A673 (cell line): ENCODE measurements at regions not wholly inside any gene's neighbourhood (a gene's known extent, or its start where the extent isn't known, plus 50 kb on each side); places are given as distances from the start of the nearest gene placed in this dataset.

ENCODE experiments used
- BruUV-seq: library from RNA; stranded (reverse); fragments of 400-500 nt; replicated peaks from 2 replicates; lab custom pipeline; 2021; lab: Mats Ljungman, UMichigan
- CTCF ChIA-PET: fragments of 300-600 bp; sonication (Branson Sonifier 250); formaldehyde crosslinking; loops from one replicate; lab custom pipeline; 2022; ENCODE audit warnings: antibody characterized with exemption; lab: Charles Lee
- POLR2A ChIA-PET: fragments of 300-600 bp; sonication (Branson Sonifier 250); formaldehyde crosslinking; loops from one replicate; lab custom pipeline; 2022; ENCODE audit warnings: antibody characterized with exemption; ENCODE audit not compliant: low non-redundant PET; lab: Charles Lee
- DNase-seq: peaks from one replicate; pipeline ENCODE4 v3.0.0-alpha.2; 2015; ENCODE audit warnings: low spot score
- H3K27ac ChIP-seq: fragments of 200-600 bp; sonication (generic); 2 replicates; pipeline ENCODE4 v1.5.1; 2016; ENCODE audit warnings: mixed run types, low read depth, mild to moderate bottlenecking, mixed read lengths, antibody characterized with exemption, low read length; ENCODE audit not compliant: poor library complexity, severe bottlenecking
- H3K27me3 ChIP-seq: fragments of 200-600 bp; sonication (generic); replicated peaks from 2 replicates; pipeline ENCODE4 v1.6.1; 2017; ENCODE audit warnings: mixed run types, low read depth, mild to moderate bottlenecking, mixed read lengths, antibody characterized with exemption, low read length; ENCODE audit not compliant: insufficient read depth, poor library complexity
- H3K36me3 ChIP-seq: fragments of 200-600 bp; sonication (generic); 2 replicates; pipeline ENCODE4 v1.6.1; 2016; ENCODE audit warnings: mixed run types, mild to moderate bottlenecking, mixed read lengths, antibody characterized with exemption, low read length; ENCODE audit not compliant: insufficient read depth, poor library complexity, severe bottlenecking
- H3K4me1 ChIP-seq: fragments of 200-600 bp; sonication (generic); 2 replicates; pipeline ENCODE4 v1.6.1; 2017; ENCODE audit warnings: mixed run types, mild to moderate bottlenecking, mixed read lengths, antibody characterized with exemption, low read length; ENCODE audit not compliant: insufficient read depth, poor library complexity, severe bottlenecking
- H3K4me3 ChIP-seq: fragments of 200-600 bp; sonication (generic); 2 replicates; pipeline ENCODE4 v1.5.1; 2016; ENCODE audit warnings: low read depth, mixed run types, mild to moderate bottlenecking, mixed read lengths, low read length; ENCODE audit not compliant: poor library complexity, severe bottlenecking
- H3K9me3 ChIP-seq: fragments of 200-600 bp; sonication (generic); 2 replicates; pipeline ENCODE4 v1.6.1; 2016; ENCODE audit warnings: mixed run types, low read depth, mild to moderate bottlenecking, mixed read lengths, antibody characterized with exemption, low read length; ENCODE audit not compliant: poor library complexity, severe bottlenecking
- CTCF ChIP-seq: fragments of 300-800, 200-600 bp; sonication (generic); conservative IDR thresholded peaks from 2 replicates; pipeline ENCODE4 v1.5.1; 2017; ENCODE audit warnings: low read depth, mild to moderate bottlenecking, antibody characterized with exemption, low read length, moderate library complexity, mixed read lengths
- EZH2 ChIP-seq: fragments of 200-600 bp; sonication (generic); IDR thresholded peaks from 2 replicates; pipeline ENCODE4 v1.6.1; 2017; ENCODE audit warnings: borderline replicate concordance, low read depth, mild to moderate bottlenecking, mixed read lengths, antibody characterized with exemption, low read length; ENCODE audit not compliant: poor library complexity, severe bottlenecking
- intact Hi-C: fragments of 100-400 bp; cut with micrococcal nuclease; formaldehyde crosslinking; loops from one replicate; pipeline ENCODE4 v1.10.0; 2022; ENCODE audit not compliant: unreplicated experiment

DNA sequence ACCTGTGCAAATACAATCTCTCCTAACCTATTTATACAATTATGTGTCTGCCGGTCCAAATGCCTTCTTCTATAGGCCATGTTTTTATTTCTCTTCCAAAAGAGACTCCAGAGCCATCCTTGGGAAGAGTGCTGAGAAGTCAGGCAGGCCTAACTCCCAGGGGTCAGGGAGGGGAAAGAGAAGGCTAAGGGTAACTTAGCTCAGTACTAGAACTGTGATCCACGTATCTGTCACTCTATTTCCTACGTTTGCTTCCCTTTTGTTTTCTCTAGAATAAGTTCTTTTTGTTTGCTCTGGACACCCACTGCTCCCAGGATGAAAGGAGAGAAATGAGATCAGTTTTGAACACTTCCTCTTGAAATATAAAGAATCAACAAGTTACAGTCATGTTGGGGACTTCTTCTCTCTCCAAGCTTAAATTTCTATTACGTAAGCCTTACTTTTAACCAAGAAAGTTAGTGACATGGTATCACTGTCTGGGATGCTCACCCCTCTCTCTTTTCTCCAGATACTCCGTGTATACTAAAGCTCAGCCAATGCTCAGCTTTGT lies 79.2 kb downstream of the DAD1 start:
- intact Hi-C loops: loop anchor here (5.0 kb wide), 1 partner anchor 37 kb away; no protein-coding TSS in a partner anchor
- no TSS peak for BruUV-seq

GRCh38 chr14:22509036-22509709 lies 79.9 kb downstream of the DAD1 start:
- intact Hi-C loops: loop anchor here (5.0 kb wide), 1 partner anchor 38 kb away; no protein-coding TSS in a partner anchor
- no peaks in the 10 kb centered on the region for H3K9me3 ChIP-seq
- H3K4me3 ChIP-seq: peak overlapping the region; percentile 20
- no TSS peak for BruUV-seq
- DNase-seq: no peak
- no peaks in the 10 kb centered on the region for H3K27me3 ChIP-seq
- TF ChIP-seq EZH2 (no peak), CTCF (no peak)
- peak overlapping the region; percentile 89 for H3K27ac ChIP-seq
- H3K4me1 ChIP-seq: peaks cover 93% of the 10 kb centered on the region
- CTCF ChIA-PET: interaction anchor here (1.0 kb wide), 1 partner anchor 30 kb away, joined by 3 read pairs; no protein-coding TSS in a partner anchor
- no peaks in the 10 kb centered on the region for H3K36me3 ChIP-seq
- POLR2A ChIA-PET: interaction anchor here (0.6 kb wide), 2 partner anchors 7 to 8 kb away, joined by 3 read pairs; no protein-coding TSS in a partner anchor

More for the DNA sequence above, 79.2 kb downstream of the DAD1 start:
- POLR2A ChIA-PET: interaction anchor here (0.6 to 0.7 kb wide), 3 partner anchors 8 to 36 kb away, joined by 3 to 11 read pairs (median 3); no protein-coding TSS in a partner anchor
- peak; percentile 41 for DNase-seq
- peak overlapping the region; percentile 89 for H3K27ac ChIP-seq
- no peaks in the 10 kb centered on the region for H3K36me3 ChIP-seq
- peak overlapping the region; percentile 2 for H3K4me3 ChIP-seq
- H3K4me1 ChIP-seq: peaks cover 93% of the 10 kb centered on the region
- CTCF ChIA-PET: interaction anchor here (1.0 kb wide), 1 partner anchor 31 kb away, joined by 3 read pairs; no protein-coding TSS in a partner anchor
- TF ChIP-seq EZH2: no peak
- TF ChIP-seq CTCF: no peak
- H3K27me3 ChIP-seq: no peaks in the 10 kb centered on the region
- H3K9me3 ChIP-seq: no peaks in the 10 kb centered on the region

- no TSS peak for BruUV-seq
- TF ChIP-seq CTCF (no peak), EZH2 (no peak)
- CTCF ChIA-PET: interaction anchor here (1.0 kb wide), 1 partner anchor 30 kb away, joined by 3 read pairs; no protein-coding TSS in a partner anchor
- Histone ChIP-seq H3K4me1 (peaks cover 92% of the 10 kb centered on the region), H3K27me3 (no peaks in the 10 kb centered on the region), H3K4me3 (peak overlapping the region; percentile 20), H3K36me3 (no peaks in the 10 kb centered on the region), H3K27ac (peak overlapping the region; percentile 89), H3K9me3 (no peaks in the 10 kb centered on the region)
- POLR2A ChIA-PET: interaction anchor here (0.6 kb wide), 1 partner anchor 8 kb away, joined by 3 read pairs; no protein-coding TSS in a partner anchor
- intact Hi-C loops: loop anchor here (5.0 kb wide), 1 partner anchor 39 kb away; no protein-coding TSS in a partner anchor
- DNase-seq: peak; percentile 53
Observed at GRCh38 chr14:22508662-22509035, 80.4 kb downstream of the DAD1 start.
